NCI-H2107 (cell line): ENCODE measurements at regions not wholly inside any gene's neighbourhood (a gene's known extent, or its start where the extent isn't known, plus 50 kb on each side); places are given as distances from the start of the nearest gene placed in this dataset.

Experiments
- DNase-seq: peaks from one replicate; lab custom pipeline; 2025; lab: John Stamatoyannopoulos, UW

DNA sequence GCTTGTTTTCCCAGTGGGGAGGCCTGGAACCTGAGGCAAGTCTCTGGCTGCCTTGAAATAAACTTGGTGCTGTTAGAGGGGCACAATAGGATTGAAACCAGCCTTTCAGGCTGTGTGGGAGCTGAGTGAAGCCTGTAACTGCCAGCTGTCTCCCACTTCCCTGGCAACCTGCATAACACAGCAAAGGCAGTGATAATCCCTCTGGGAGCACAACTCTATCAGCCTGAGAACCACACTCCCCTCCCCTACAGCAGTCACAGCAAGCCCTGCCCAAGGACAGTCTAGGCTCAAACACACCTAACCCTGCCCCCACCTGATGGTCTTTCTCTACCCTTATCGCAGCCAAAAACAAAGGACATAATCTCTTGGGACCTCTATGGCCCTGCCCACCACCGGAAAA, 683.8 kb upstream of the ATXN8OS start:
- no peak for DNase-seq

DNA sequence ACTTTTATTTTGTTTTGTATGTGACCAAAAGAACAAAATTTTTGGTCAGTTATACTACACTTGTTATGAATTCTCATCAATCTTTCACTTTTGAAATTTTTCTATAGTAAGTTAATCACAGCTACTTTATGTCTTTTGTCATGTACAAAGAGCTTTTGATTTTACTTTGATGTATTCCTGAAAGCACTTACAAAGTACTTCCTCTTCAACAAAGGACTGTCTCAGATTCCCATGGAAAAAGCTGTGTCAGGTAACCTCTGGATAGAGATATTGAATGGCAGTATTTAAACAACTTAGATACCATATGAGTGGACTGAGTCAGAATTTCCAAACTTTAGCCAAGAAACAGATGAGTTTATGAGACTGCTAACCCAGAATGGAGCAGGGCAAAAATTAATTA, 689.3 kb upstream of the ATXN8OS start:
- DNase-seq, result no peak

GRCh38 chr13:69410761-69411160, 696.9 kb upstream of the ATXN8OS start:
- no peak for DNase-seq

- no peak for DNase-seq
Measured at GRCh38 chr13:69391756-69392155, 715.9 kb upstream of the ATXN8OS start.

DNA sequence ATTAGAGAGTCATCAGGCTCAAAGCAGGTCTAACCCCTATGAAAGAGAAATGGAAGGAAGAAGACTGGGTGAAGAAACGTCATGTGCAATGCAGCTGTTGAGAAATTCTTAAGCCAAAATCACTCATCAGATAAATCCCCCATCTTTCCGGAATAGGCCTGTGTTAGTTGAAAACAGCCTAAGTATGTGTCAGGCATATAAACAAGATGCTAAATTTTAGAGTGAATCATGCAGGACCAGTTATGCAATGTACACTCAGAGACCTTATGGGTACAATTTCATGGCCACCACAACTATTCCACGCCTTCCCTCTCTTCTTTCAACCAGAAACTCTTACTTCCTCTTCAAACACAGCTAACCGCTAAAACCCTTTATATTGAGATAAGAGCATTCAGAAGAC, 717.7 kb upstream of the ATXN8OS start:
- DNase-seq, result no peak

DNA sequence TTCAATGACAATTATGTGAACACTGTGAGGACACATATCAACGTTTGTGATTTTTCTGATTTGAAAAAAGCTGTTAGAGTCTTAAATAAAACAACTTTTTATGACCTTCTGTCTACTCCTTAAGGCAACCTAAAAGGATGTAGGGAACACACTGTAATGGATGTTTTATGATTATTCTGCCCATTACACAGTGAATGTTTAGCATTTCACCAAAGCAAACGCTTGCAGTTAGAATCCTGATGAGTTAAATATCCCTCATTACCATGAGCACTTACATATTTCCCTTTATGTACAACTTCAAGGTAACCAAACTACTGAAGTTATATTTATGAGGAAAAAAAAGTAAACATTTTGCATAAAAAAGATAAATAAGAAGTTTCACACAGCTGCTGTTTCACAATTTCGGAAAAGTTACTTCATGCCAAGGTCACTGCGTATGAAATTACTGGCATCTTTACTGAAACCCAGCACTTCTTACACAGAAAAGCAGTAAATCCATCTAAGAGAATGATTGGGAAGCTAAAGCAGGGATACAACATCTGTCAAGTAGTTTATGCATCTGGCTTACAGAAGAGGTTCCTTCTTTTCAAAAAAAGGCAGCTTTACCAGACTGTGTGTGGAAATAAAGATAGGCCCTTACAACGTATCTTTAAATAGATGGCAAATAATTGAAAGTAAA, 733.7 kb upstream of the ATXN8OS start:
- no peak for DNase-seq

DNA sequence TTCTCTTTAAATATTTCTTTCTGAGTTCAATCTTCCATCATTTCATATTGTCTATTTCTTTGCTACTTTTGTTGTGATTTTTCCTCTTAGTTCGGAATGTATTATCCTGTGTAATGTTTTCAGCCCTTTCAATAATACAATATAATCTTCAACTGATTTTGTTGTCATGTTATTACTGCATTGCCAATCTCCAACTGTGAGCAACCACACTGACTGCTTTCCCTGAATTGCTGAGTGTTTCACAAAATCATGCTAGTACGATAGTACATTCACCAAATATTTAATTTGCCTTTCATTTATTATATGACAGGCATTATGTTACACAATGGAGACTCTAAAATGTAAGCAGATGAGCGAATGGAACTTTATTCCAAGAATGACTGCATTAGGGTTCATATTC, 744.3 kb upstream of the ATXN8OS start:
- no peak for DNase-seq

- no peak for DNase-seq
Measured at GRCh38 chr13:69331245-69331644, 776.4 kb upstream of the ATXN8OS start.

GRCh38 chr13:69324090-69324886, 783.3 kb upstream of the ATXN8OS start:
- no peak for DNase-seq

DNA sequence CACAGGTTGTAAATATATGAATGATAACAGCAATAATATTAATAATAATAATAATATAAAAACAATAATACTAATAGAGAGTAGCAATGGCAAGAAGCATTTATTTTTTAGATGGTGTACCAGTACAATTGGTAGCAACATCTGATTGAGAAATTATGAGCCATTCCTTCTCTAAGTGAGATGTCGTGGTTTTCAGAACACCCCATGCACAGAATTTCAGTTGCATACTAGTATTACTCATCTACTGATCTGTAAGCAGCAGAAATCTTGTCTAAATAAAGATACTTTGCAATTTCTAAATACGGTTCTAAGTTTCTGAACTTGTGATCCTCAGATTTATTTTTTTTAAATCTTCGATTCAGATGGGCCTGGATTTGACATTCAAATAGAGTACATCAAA, 788.0 kb upstream of the ATXN8OS start:
- DNase-seq, result no peak

DNA sequence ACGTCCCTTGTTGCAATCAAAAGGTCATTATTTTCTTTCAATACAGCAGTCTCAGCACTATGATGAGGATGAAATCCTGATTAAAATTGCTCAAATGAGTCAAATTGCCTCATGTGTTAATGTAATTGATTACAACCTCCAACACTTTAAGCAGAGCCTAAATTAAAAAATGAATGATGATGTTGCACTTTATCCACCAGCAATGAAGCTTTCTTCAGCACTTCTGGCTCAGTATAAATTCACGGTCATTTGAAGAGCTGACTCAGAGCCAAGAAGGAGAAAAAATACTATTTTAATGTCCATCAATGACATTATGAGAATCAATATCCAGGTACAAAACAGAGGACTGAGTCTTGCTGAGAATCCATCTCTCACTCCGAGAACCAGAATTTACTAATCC, 792.6 kb upstream of the ATXN8OS start:
- DNase-seq, result no peak

DNA sequence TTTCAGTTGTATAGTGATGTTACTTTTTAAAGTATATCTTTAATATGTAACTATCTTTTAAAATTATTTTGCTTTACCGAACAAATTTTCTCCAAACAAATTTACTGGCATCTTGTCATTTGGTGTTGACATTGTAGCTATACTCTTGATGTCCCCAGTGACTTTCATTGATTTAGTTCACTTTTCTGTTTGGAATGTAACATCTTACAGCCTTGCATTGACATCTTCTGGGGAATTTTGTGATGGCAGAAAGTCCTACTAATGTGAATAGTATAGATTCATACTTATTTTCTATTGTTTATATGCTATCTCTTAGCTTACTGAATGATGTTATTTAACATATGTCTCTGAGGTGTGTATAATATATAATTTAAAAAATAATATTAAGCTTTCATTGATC, 800.9 kb upstream of the ATXN8OS start:
- no peak for DNase-seq

DNA sequence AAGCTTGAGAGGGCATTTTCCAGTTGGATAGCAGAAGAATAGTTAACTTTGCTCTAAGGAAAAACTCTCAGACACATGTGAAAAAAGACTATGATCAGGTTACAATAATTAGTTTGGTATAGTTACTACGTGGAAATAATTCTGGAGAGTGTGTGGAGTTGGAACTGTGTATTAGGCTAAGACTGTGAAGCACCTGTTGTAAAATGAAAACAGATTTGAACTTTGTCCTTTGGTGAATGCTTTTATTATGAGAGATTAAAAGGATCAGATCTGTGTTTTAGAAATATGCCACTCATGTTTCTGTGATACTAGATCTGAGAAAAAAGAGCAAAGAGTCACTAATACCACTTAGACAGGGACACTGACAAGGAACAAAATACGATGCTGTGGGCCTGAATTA, 807.5 kb upstream of the ATXN8OS start:
- DNase-seq, result no peak

GRCh38 chr13:69296130-69296529, 811.5 kb upstream of the ATXN8OS start:
- no peak for DNase-seq

DNA sequence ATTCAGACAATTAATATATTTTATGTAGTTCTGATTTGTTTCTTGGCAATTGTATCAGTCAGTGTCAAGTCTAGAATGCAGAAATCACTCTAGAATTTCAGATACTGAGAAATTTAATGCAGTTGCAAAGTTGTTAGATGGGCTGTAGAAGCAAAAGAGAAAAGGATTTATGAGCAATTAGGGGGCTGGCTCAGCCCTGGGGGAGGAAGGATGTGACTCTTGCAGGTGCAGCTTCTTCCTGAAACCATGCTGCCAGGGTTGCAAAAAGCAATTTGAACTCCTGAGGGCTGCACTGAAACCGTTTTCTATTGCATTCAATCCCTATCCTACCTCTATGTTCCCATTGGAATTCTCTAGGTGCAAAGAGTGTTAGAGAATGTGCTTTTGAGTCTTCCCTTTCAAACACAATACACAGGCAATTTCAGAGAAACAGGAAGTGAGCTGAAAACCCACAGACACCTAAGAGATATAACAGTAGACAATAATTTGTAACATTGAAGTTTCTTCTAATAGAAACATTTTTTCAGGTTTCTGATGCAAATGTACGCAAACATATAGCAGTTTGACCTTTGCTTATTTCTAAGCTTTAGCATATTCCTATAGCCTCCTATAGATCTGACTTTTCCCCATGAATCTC, 814.7 kb upstream of the ATXN8OS start:
- no peak for DNase-seq

- DNase-seq, result no peak
Measured at GRCh38 chr13:69291292-69291906, 816.2 kb upstream of the ATXN8OS start.

- DNase-seq, result no peak
Measured at GRCh38 chr13:69288026-69288425, 819.6 kb upstream of the ATXN8OS start.

- no peak for DNase-seq
Measured at GRCh38 chr13:69287050-69287698, 820.5 kb upstream of the ATXN8OS start.

- no peak for DNase-seq
Measured at GRCh38 chr13:69283837-69284236, 823.8 kb upstream of the ATXN8OS start.

GRCh38 chr13:69283301-69283700, 824.3 kb upstream of the ATXN8OS start:
- no peak for DNase-seq

GRCh38 chr13:69280399-69280798, 827.2 kb upstream of the ATXN8OS start:
- no peak for DNase-seq

- no peak for DNase-seq
Measured at GRCh38 chr13:69279213-69279612, 828.4 kb upstream of the ATXN8OS start.
